Tibial nerve (tissue), 4 donors: ENCODE measurements at regions not wholly inside any gene's neighbourhood (a gene's known extent, or its start where the extent isn't known, plus 50 kb on each side); places are given as distances from the start of the nearest gene placed in this dataset.

Source experiments
- DNase-seq, 2 donors: peaks; one replicate each; pipeline ENCODE4 v3.0.0-alpha.2; 2019; ENCODE audit warnings: low spot score in 2 of 2
- H3K27ac ChIP-seq, 4 donors: fragments of 200-600 bp; sonication (generic) in 3 of 4; one replicate each; pipeline ENCODE4 v1.5.1; 2017 to 2019; ENCODE audit warnings: mild to moderate bottlenecking in 1 of 4
- H3K27me3 ChIP-seq, 2 donors: fragments of 200-600 bp; sonication (generic) in 1 of 2; one replicate each; pipeline versions ENCODE4 v1.5.1 to v1.6.0; 2017 to 2019
- H3K36me3 ChIP-seq, 3 donors: fragments of 200-600 bp; sonication (generic); one replicate each; pipeline ENCODE4 v1.5.1; 2018 to 2019
- H3K4me1 ChIP-seq, 4 donors: fragments of 200-600 bp; sonication (generic) in 3 of 4; one replicate each; pipeline ENCODE4 v1.5.1; 2017 to 2019
- H3K4me3 ChIP-seq, 4 donors: fragments of 200-600 bp; sonication (generic) in 3 of 4; one replicate each; pipeline ENCODE4 v1.5.1; 2017 to 2019; ENCODE audit warnings: mild to moderate bottlenecking in 1 of 4, moderate library complexity in 1 of 4
- H3K9me3 ChIP-seq, 4 donors: fragments of 200-600 bp; sonication (generic) in 3 of 4; one replicate each; pipeline ENCODE4 v1.5.1; 2017 to 2019
- EP300 ChIP-seq, 2 donors: sonication (generic); formaldehyde crosslinking; IDR thresholded peaks; one replicate each; pipeline ENCODE4 v1.6.1; 2017; ENCODE audit warnings: antibody characterized with exemption in 2 of 2, mild to moderate bottlenecking in 1 of 2
- POLR2A ChIP-seq, 2 donors: fragments of 450-650 bp; IDR thresholded peaks; one replicate each; pipeline ENCODE4 v1.6.1; 2017; ENCODE audit warnings: antibody characterized with exemption in 2 of 2, mild to moderate bottlenecking in 2 of 2, moderate library complexity in 2 of 2
- WGBS, 2 donors: methylation state at CpG; one replicate each; pipeline ENCODE4 v1.1.5; 2018; 5-methylcytosine and 5-hydroxymethylcytosine counted together
- TF ChIP-seq, protein P1 (sequence below), 5 experiments: fragments of 200-600 bp in 3 of 5; fragments of 450-650 bp in 2 of 5; sonication (generic) in 3 of 5; IDR thresholded peaks; one replicate each; pipeline ENCODE4 v1.5.1; 2016 to 2019; ENCODE audit warnings: antibody characterized with exemption in 5 of 5, mild to moderate bottlenecking in 3 of 5, moderate library complexity in 2 of 5

DNA sequence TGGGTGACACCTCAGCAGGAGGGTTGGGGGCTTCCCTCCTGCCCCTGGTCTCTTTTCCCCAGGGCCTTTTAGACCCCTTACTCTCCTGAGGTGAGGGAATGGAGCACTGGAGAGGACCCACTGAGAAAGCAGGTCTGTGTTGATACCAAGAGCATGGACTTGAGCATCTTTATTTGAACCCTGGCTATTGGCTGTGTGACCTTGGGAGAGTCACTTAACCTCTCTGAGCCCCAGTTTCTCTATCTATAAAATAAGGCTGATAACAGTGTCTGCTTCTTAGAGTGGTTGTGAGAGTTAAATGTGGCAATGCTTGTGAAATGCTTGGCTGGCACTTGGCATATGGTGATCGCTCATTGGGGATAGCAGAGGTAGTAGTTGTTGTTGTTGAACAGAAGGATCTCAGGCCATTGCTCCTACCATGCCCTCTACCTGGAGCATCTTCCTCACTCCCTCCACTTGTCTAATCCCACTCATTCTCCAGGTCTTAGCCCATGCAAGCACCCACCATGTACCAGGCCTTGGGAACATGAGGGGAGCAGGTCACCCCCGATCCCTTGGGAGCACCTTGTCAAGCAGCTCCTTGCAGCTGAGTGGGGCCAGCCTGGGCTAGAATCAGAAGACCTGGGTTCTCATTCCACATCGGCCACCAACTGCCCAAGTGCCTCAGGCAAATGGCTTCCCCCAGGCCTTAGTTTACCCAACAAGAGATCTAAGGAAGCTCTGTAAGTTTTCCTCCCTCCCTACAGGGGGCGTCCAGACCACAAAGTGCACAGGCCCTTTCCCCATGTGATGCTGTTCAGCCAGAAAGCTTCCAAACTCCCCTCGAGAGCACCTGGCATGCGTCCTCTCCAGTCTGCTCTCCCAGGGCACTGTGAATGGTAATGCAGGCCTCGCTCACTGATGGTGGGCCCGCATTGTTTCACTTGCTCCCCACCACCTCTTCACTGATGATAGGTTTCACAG lies 96.7 kb downstream of the LSM3 start:
- no peak for DNase-seq

DNA sequence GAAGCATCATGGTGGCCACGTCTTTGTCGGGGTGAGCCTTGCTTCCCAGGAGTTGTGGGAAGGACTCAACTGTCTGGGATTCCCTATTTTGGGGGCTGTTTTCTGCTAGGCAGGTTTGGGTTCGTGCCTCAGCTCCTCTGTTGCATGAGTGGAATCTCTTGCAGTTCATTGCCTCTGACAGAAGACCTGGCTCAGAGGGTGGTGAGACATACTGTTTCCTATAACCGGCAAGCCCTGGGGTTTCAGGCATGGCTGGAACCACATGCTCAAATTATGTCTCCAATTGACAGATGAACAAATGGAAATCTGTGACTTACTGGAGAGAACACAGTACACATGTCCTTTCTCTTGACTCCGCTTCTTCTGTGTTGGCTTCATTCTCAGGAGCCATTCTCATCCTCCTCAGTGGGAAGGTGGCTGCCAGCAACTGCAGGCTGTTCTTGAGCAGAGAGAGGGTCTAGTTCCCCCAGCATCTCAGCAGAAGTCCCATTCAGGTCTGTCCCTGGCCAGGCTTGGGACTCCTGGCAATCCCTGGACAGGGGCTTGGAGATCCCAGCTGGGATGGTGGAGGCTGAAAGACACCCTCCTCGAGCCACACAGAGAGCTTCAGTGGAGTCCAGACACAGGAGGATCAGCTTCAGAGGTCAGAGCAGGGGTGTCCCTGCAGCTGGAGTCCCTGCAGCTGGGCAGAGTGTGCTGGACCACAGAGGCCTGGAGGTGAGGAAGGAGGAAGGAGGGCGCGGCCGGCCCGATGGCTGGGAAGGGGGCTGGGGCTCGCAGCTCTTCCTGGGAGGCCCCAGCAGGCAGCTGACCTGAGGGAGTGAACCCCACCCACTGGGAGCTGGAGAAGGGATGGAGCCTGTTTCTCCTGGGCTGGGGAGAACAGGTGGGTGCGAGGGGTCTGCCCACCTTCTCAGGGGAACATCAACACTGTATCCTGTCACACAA lies 97.6 kb downstream of the LSM3 start:
- Histone ChIP-seq H3K9me3 (no peaks in the 10 kb centered on the region), H3K27me3 (no peaks in the 10 kb centered on the region), H3K36me3 (no peaks in the 10 kb centered on the region), H3K4me1 (no peaks in the 10 kb centered on the region), H3K27ac (no peak overlapping the region), H3K4me3 (no peak overlapping the region)
- DNase-seq = no peak
- TF ChIP-seq, protein P1, sequence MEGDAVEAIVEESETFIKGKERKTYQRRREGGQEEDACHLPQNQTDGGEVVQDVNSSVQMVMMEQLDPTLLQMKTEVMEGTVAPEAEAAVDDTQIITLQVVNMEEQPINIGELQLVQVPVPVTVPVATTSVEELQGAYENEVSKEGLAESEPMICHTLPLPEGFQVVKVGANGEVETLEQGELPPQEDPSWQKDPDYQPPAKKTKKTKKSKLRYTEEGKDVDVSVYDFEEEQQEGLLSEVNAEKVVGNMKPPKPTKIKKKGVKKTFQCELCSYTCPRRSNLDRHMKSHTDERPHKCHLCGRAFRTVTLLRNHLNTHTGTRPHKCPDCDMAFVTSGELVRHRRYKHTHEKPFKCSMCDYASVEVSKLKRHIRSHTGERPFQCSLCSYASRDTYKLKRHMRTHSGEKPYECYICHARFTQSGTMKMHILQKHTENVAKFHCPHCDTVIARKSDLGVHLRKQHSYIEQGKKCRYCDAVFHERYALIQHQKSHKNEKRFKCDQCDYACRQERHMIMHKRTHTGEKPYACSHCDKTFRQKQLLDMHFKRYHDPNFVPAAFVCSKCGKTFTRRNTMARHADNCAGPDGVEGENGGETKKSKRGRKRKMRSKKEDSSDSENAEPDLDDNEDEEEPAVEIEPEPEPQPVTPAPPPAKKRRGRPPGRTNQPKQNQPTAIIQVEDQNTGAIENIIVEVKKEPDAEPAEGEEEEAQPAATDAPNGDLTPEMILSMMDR (IDR thresholded peaks at IDR 0.05) = no peak
- TF ChIP-seq EP300 (IDR thresholded peaks at IDR 0.05) (no peak), POLR2A (IDR thresholded peaks at IDR 0.05) (no peak)
- 77 to 78% methylated on average over 11 to 12 of the region's 12 CpGs for WGBS, 2 donors

More for the DNA sequence above, 96.7 kb downstream of the LSM3 start:
- H3K27ac ChIP-seq = no peak overlapping the region
- TF ChIP-seq POLR2A (IDR thresholded peaks at IDR 0.05) (no peak), EP300 (IDR thresholded peaks at IDR 0.05) (no peak)
- TF ChIP-seq, protein P1 (IDR thresholded peaks at IDR 0.05) = peak in 1 of 5 experiments; percentile 6
- 84 to 85% methylated on average over 6 to 8 of the region's 8 CpGs for WGBS, 2 donors
- no peak overlapping the region for H3K4me3 ChIP-seq
- no peaks in the 10 kb centered on the region for H3K4me1 ChIP-seq
- H3K36me3 ChIP-seq = no peaks in the 10 kb centered on the region
- H3K27me3 ChIP-seq = no peaks in the 10 kb centered on the region
- no peaks in the 10 kb centered on the region for H3K9me3 ChIP-seq

DNA sequence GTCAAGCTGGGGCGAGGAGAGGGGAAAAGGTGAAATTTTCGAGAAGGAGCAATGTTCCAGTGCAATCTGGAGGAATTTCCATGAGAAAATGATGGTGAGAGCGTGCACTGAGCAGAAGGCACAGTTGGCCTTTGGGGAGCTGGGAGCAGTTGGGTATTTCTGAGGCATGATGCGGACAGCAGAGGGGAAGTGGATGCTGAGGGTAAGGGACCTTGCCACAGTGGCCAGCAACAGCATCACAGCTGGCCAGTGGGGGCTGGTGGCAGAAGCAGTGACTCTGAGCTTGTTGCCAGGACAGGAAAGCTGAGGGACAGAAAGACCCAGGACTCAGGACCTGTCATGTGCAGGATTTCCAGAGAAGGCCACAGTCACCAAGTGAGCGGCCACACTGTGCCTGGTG lies 98.9 kb downstream of the LSM3 start:
- no peak overlapping the region for H3K4me3 ChIP-seq
- WGBS, 2 donors = 82 to 92% methylated on average over 5 of the region's 5 CpGs

DNA sequence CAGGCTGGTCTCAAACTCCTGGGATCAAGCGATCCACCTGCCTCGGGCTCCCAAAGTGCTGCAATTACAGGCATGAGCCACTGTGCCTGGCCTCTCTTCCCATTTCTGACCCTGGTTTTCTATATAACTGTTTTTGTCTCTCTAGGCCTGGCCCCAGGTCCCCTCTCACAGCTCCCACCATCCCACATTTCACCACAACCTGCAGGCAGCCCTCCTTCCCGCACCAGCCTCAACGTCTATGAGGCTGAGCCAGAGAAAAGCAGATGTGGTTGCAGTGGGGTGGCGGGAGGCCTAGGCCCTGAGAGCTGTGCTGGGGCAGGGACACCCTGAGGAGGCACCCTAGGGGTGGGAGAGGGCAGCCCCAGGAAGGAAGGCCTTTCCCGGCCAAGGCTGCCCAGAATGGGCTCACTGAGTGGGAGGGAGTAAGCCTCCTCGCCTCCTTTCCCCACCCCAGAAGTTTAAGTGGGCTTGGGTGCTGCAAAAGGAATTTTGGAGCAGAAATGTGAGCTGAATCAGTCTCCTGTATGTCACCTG lies 99.7 kb downstream of the LSM3 start:
- Histone ChIP-seq H3K4me1 (no peaks in the 10 kb centered on the region), H3K36me3 (no peaks in the 10 kb centered on the region), H3K27ac (no peak overlapping the region), H3K27me3 (no peaks in the 10 kb centered on the region), H3K9me3 (no peaks in the 10 kb centered on the region), H3K4me3 (no peak overlapping the region)
- TF ChIP-seq POLR2A (IDR thresholded peaks at IDR 0.05) (no peak), EP300 (IDR thresholded peaks at IDR 0.05) (no peak)
- TF ChIP-seq, protein P1 (IDR thresholded peaks at IDR 0.05) = no peak
- 70 to 82% methylated on average over 6 to 7 of the region's 7 CpGs for WGBS, 2 donors
- no peak for DNase-seq

More for the DNA sequence above, 98.9 kb downstream of the LSM3 start:
- no peaks in the 10 kb centered on the region for H3K27me3 ChIP-seq
- no peaks in the 10 kb centered on the region for H3K36me3 ChIP-seq
- H3K4me1 ChIP-seq = no peaks in the 10 kb centered on the region
- TF ChIP-seq, protein P1 (IDR thresholded peaks at IDR 0.05) = no peak
- TF ChIP-seq POLR2A (IDR thresholded peaks at IDR 0.05) (no peak), EP300 (IDR thresholded peaks at IDR 0.05) (no peak)
- H3K9me3 ChIP-seq = no peaks in the 10 kb centered on the region
- DNase-seq = no peak
- H3K27ac ChIP-seq = no peak overlapping the region
